ENCODE measurements at regions not wholly inside any gene's neighbourhood (a gene's known extent, or its start where the extent isn't known, plus 50 kb on each side); places are given as distances from the start of the nearest gene placed in this dataset.

DNA sequence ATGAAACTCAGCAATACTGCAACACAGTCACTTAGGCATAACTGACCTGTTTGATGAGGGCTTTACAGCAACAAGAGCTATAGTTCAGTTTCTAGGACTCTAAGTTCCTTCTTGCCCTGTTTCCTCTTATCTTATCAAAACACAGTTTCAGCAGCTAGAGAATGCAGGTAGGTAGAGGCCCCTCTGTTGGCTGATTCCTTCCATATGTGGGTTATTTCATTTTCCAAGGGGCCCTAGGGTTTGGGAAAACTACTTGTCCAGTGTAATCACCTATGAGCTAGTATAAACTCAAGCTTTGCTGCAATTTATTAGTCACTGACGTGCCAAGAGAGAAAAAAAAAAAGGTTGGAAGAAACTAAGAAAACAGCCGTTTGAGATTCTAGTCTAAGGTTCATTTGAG lies 607.7 kb upstream of the USP24 start:
- no peak overlapping the region for H3K4me3 ChIP-seq
- no peak for DNase-seq (ENCODE audit: low spot score in 2 of 2)
- TF ChIP-seq, protein P1, sequence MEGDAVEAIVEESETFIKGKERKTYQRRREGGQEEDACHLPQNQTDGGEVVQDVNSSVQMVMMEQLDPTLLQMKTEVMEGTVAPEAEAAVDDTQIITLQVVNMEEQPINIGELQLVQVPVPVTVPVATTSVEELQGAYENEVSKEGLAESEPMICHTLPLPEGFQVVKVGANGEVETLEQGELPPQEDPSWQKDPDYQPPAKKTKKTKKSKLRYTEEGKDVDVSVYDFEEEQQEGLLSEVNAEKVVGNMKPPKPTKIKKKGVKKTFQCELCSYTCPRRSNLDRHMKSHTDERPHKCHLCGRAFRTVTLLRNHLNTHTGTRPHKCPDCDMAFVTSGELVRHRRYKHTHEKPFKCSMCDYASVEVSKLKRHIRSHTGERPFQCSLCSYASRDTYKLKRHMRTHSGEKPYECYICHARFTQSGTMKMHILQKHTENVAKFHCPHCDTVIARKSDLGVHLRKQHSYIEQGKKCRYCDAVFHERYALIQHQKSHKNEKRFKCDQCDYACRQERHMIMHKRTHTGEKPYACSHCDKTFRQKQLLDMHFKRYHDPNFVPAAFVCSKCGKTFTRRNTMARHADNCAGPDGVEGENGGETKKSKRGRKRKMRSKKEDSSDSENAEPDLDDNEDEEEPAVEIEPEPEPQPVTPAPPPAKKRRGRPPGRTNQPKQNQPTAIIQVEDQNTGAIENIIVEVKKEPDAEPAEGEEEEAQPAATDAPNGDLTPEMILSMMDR (IDR thresholded peaks at IDR 0.05): no peak
- TF ChIP-seq EP300 (IDR thresholded peaks at IDR 0.05) (no peak), POLR2AphosphoS5 (IDR thresholded peaks at IDR 0.05) (no peak), POLR2A (IDR thresholded peaks at IDR 0.05) (no peak)
- no peaks in the 10 kb centered on the region for H3K9me3 ChIP-seq
- no peaks in the 10 kb centered on the region for H3K27me3 ChIP-seq
- no peaks in the 10 kb centered on the region for H3K36me3 ChIP-seq
- WGBS: 90% methylated on average over 2 of the region's 2 CpGs
- no peaks in the 10 kb centered on the region for H3K4me1 ChIP-seq
- no peak overlapping the region for H3K27ac ChIP-seq

DNA sequence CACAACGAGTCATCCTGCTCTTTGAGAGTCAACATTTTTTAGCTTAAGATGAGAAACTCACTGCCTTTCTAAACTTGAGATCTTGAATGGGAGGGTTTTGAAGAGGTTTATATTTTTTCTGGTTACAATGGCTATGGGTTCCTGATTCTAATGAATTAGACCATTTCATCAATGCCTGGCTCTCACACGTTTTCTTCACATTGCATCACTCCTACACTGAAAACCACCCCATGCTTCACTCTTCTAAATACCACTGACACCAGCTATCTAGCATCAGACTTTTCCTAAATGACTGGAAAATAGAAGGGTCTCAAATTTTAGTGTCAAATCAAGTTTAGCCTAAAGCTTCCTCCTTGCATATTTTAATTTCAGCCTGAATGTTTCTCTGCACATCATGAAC lies 606.1 kb upstream of the USP24 start:
- 76% methylated on average over 2 of the region's 2 CpGs for WGBS
- Histone ChIP-seq H3K27ac (no peak overlapping the region), H3K36me3 (no peaks in the 10 kb centered on the region), H3K4me1 (no peaks in the 10 kb centered on the region), H3K27me3 (no peaks in the 10 kb centered on the region), H3K9me3 (no peaks in the 10 kb centered on the region), H3K4me3 (no peak overlapping the region)
- DNase-seq (ENCODE audit: low spot score in 2 of 2): no peak
- no peak for TF ChIP-seq EP300 (IDR thresholded peaks at IDR 0.05)
- TF ChIP-seq POLR2AphosphoS5 (IDR thresholded peaks at IDR 0.05): no peak
- no peak for TF ChIP-seq POLR2A (IDR thresholded peaks at IDR 0.05)
- TF ChIP-seq, protein P1 (IDR thresholded peaks at IDR 0.05): no peak

DNA sequence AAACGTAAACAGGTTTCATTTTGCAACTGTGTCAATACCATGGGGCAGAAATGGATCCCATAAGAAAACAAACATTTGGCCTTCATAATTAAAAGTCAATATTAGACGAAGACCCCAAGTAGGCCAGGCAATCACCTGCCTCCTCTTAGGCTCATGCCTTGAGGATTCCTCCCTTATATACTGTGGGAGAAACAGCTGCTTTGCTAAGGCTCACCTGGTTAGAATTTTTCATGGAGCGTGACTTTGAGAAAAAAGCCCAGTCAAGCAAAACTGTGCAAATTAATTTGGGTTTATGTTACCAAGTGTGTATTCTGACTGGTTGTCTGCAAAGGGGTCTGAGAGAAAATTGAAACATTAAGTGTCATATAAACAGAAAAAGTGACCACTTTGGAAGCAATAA lies 605.3 kb upstream of the USP24 start:
- Histone ChIP-seq H3K4me3 (no peak overlapping the region), H3K36me3 (no peaks in the 10 kb centered on the region), H3K27me3 (no peaks in the 10 kb centered on the region), H3K4me1 (no peaks in the 10 kb centered on the region), H3K9me3 (no peaks in the 10 kb centered on the region), H3K27ac (no peak overlapping the region)
- 89% methylated on average over 3 of the region's 3 CpGs for WGBS
- TF ChIP-seq EP300 (IDR thresholded peaks at IDR 0.05) (no peak), POLR2AphosphoS5 (IDR thresholded peaks at IDR 0.05) (no peak), POLR2A (IDR thresholded peaks at IDR 0.05) (no peak)
- TF ChIP-seq, protein P1 (IDR thresholded peaks at IDR 0.05): no peak
- DNase-seq (ENCODE audit: low spot score in 2 of 2): no peak

DNA sequence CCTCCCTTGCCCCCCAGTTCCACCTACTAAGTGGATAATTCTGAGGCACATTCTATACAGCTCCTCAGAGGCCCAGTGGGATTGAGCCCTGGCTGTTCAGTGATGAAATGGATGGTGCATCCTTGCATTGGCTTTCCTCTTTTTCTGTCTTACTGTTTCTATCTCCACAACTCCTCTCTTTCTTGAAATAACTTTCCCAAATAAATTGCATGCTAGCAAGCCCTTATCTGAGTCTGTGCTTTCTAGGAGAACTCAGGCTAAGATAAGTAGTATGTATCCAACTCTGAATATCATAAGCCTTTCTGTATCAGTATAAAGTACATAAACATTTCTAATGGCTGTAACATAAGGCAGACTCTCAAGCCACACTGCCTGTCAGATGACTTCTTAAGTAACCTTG lies 603.8 kb upstream of the USP24 start:
- H3K27me3 ChIP-seq: no peaks in the 10 kb centered on the region
- H3K4me3 ChIP-seq: no peak overlapping the region
- no peaks in the 10 kb centered on the region for H3K36me3 ChIP-seq
- TF ChIP-seq POLR2AphosphoS5 (IDR thresholded peaks at IDR 0.05) (no peak), EP300 (IDR thresholded peaks at IDR 0.05) (no peak), POLR2A (IDR thresholded peaks at IDR 0.05) (no peak)
- TF ChIP-seq, protein P1 (IDR thresholded peaks at IDR 0.05): no peak
- no peak for DNase-seq (ENCODE audit: low spot score in 2 of 2)
- no peaks in the 10 kb centered on the region for H3K4me1 ChIP-seq
- no peak overlapping the region for H3K27ac ChIP-seq
- no peaks in the 10 kb centered on the region for H3K9me3 ChIP-seq

DNA sequence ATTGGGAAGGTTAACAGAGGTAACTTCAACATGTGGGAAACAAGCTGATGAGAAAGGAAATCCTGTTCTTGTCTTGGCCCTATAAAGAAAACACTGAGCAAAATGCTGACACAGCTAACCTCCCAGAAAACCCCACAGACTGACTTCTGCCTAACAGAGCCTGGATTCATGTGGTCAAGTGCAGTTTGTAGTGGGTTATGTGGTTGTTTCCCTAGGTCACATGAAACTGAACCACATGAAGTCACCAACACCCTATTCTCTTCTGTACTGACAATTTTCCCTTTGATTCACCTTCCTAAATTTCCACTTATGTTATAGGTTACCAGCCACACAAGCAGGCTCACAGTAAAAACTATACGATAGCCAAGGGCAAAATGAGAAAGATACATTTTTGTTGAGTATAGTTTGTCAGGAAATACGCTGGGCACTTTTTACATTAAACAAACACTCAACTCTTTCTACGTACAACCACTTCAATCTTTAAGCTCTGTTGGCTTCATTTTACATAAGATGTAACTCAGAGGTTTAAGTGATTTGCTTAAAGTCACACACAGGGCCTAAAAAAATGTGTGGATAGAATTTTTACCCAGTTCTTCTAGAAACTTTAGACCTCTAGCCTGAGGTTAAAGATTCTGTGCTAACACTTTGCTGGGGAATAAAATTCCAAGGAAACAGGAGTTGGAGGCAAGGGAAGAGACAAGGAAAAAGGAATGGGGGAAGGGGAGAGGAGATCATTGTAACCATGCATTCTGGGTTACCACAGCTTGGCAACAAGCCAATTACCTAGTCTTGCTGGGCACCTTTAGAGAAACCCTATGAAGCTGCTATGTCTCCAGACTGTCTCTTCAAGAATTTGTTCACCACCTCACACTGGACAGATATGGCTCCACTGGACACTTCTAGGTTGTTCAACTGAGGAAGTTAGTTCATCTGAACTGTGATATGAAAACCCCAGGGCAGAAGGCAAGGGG lies 601.6 kb upstream of the USP24 start:
- no peak overlapping the region for H3K27ac ChIP-seq
- no peak overlapping the region for H3K4me3 ChIP-seq
- no peaks in the 10 kb centered on the region for H3K36me3 ChIP-seq
- TF ChIP-seq POLR2AphosphoS5 (IDR thresholded peaks at IDR 0.05) (no peak), EP300 (IDR thresholded peaks at IDR 0.05) (no peak), POLR2A (IDR thresholded peaks at IDR 0.05) (no peak)
- TF ChIP-seq, protein P1 (IDR thresholded peaks at IDR 0.05): no peak
- no peaks in the 10 kb centered on the region for H3K27me3 ChIP-seq
- no peak for DNase-seq (ENCODE audit: low spot score in 2 of 2)
- peaks cover under 1% of the 10 kb centered on the region for H3K4me1 ChIP-seq
- 91% methylated on average over 3 of the region's 3 CpGs for WGBS
- H3K9me3 ChIP-seq: no peaks in the 10 kb centered on the region

Measured in suprapubic skin (tissue), 4 donors.